ENCODE measurements at regions not wholly inside any gene's neighbourhood (a gene's known extent, or its start where the extent isn't known, plus 50 kb on each side); places are given as distances from the start of the nearest gene placed in this dataset.

GRCh38 chr5:3321923-3322322 lies 273.7 kb upstream of the IRX1 start:
- Histone ChIP-seq H3K36me3 (no peaks in the 10 kb centered on the region), H3K4me3 (no peak overlapping the region), H3K27ac (no peak overlapping the region), H3K9me3 (no peaks in the 10 kb centered on the region), H3K4me1 (no peaks in the 10 kb centered on the region), H3K27me3 (no peaks in the 10 kb centered on the region)
- 86 to 100% methylated on average over 1 to 10 of the region's 10 CpGs for WGBS, 2 donors
- TF ChIP-seq CTCF (IDR thresholded peaks at IDR 0.05) = no peak
- no peak for TF ChIP-seq POLR2A (IDR thresholded peaks at IDR 0.05)
- no peak for TF ChIP-seq EP300 (IDR thresholded peaks at IDR 0.05)
- TF ChIP-seq POLR2AphosphoS5 (IDR thresholded peaks at IDR 0.05) = no peak
- DNase-seq = no peak
- no peak for ATAC-seq (ENCODE audit: low FRiP score in 2 of 2)

GRCh38 chr5:3321119-3321760 lies 274.4 kb upstream of the IRX1 start:
- Histone ChIP-seq H3K27me3 (no peaks in the 10 kb centered on the region), H3K27ac (no peak overlapping the region), H3K4me1 (no peaks in the 10 kb centered on the region), H3K9me3 (no peaks in the 10 kb centered on the region), H3K4me3 (no peak overlapping the region), H3K36me3 (no peaks in the 10 kb centered on the region)
- WGBS, 2 donors = 74 to 77% methylated on average over 11 of the region's 11 CpGs
- ATAC-seq (ENCODE audit: low FRiP score in 2 of 2) (no peak), DNase-seq (no peak)
- no peak for TF ChIP-seq POLR2AphosphoS5 (IDR thresholded peaks at IDR 0.05)
- no peak for TF ChIP-seq EP300 (IDR thresholded peaks at IDR 0.05)

- Histone ChIP-seq H3K9me3 (no peaks in the 10 kb centered on the region), H3K4me1 (no peaks in the 10 kb centered on the region), H3K36me3 (no peaks in the 10 kb centered on the region), H3K4me3 (no peak overlapping the region), H3K27ac (no peak overlapping the region), H3K27me3 (no peaks in the 10 kb centered on the region)
- no peak for TF ChIP-seq CTCF (IDR thresholded peaks at IDR 0.05)
- TF ChIP-seq POLR2AphosphoS5 (IDR thresholded peaks at IDR 0.05) = no peak
- DNase-seq = no peak
- WGBS, 2 donors = 81% methylated on average over 19 of the region's 19 CpGs
- ATAC-seq (ENCODE audit: low FRiP score in 2 of 2) = peak in 1 of 2 donors; percentile 28
Measured at GRCh38 chr5:3320317-3320875, 275.2 kb upstream of the IRX1 start.

GRCh38 chr5:3317051-3317795 lies 278.4 kb upstream of the IRX1 start:
- 63 to 64% methylated on average over 10 of the region's 10 CpGs for WGBS, 2 donors
- no peak overlapping the region for H3K4me3 ChIP-seq

More at GRCh38 chr5:3317051-3317795, 278.4 kb upstream of the IRX1 start:
- Histone ChIP-seq H3K27ac (no peak overlapping the region), H3K27me3 (no peaks in the 10 kb centered on the region), H3K9me3 (peaks cover 0 to 8% (median 0%) of the 10 kb centered on the region in 4 donors), H3K4me1 (no peaks in the 10 kb centered on the region), H3K36me3 (no peaks in the 10 kb centered on the region)
- DNase-seq (no peak), ATAC-seq (ENCODE audit: low FRiP score in 2 of 2) (no peak)
- TF ChIP-seq POLR2AphosphoS5 (IDR thresholded peaks at IDR 0.05) = no peak
- no peak for TF ChIP-seq EP300 (IDR thresholded peaks at IDR 0.05)
- TF ChIP-seq CTCF (IDR thresholded peaks at IDR 0.05) = no peak
- TF ChIP-seq POLR2A (IDR thresholded peaks at IDR 0.05) = no peak
